ENCODE measurements at regions not wholly inside any gene's neighbourhood (a gene's known extent, or its start where the extent isn't known, plus 50 kb on each side); places are given as distances from the start of the nearest gene placed in this dataset.

GRCh38 chr12:13594731-13595514, 386.5 kb downstream of the GRIN2B start:
- no peaks in the 10 kb centered on the region for H3K79me2 ChIP-seq (ENCODE audit: insufficient read depth)
- DNase-seq, result no peak
- no peaks in the 10 kb centered on the region for H4K20me1 ChIP-seq (ENCODE audit: insufficient read depth)
- no peaks in the 10 kb centered on the region for H3K4me1 ChIP-seq (ENCODE audit: control insufficient read depth in 1 of 2, insufficient read depth in 2 of 2, low read depth in 1 of 2, low read length in 1 of 2)
- H3K36me3 ChIP-seq (replicated peaks in 1 of 2; ENCODE audit: control insufficient read depth in 1 of 2, insufficient read depth in 2 of 2, low read length in 1 of 2), result no peaks in the 10 kb centered on the region
- ChIA-PET CTCF (no interaction called here), POLR2A (no interaction called here)
- H3K4me2 ChIP-seq, result no peak overlapping the region
- H3F3A ChIP-seq (replicated peaks; ENCODE audit: insufficient read depth), result no peaks in the 10 kb centered on the region
- no peaks in the 10 kb centered on the region for H3K27me3 ChIP-seq (ENCODE audit: insufficient read depth)
- no peaks in the 10 kb centered on the region for H3K9me2 ChIP-seq
- H3K9me3 ChIP-seq, result no peaks in the 10 kb centered on the region
- 12% methylated on average over 5 of the region's 5 CpGs for WGBS (ENCODE audit: low lambda C conversion rate)
- H3K27ac ChIP-seq (ENCODE audit: low read depth in 2 of 2, low read length in 1 of 2), result no peak overlapping the region
- TF ChIP-seq REST (IDR thresholded peaks at IDR 0.05; ENCODE audit: low read depth, low read length), result no peak
- H3K9ac ChIP-seq, result no peak overlapping the region
- no peak overlapping the region for H2AFZ ChIP-seq (ENCODE audit: low read depth)
- H3K4me3 ChIP-seq (ENCODE audit: low read depth in 2 of 2, low read length in 1 of 2), result no peak overlapping the region

GRCh38 chr12:13592063-13592942, 389.1 kb downstream of the GRIN2B start:
- DNase-seq, result no peak
- Histone ChIP-seq H3K4me2 (no peak overlapping the region), H4K20me1 (ENCODE audit: insufficient read depth) (no peaks in the 10 kb centered on the region), H3K4me3 (ENCODE audit: low read depth in 2 of 2, low read length in 1 of 2) (no peak overlapping the region), H3K4me1 (ENCODE audit: control insufficient read depth in 1 of 2, insufficient read depth in 2 of 2, low read depth in 1 of 2, low read length in 1 of 2) (no peaks in the 10 kb centered on the region), H3K9me2 (no peaks in the 10 kb centered on the region), H2AFZ (ENCODE audit: low read depth) (no peak overlapping the region), H3F3A (replicated peaks; ENCODE audit: insufficient read depth) (no peaks in the 10 kb centered on the region), H3K27me3 (ENCODE audit: insufficient read depth) (no peaks in the 10 kb centered on the region), H3K9me3 (no peaks in the 10 kb centered on the region), H3K27ac (ENCODE audit: low read depth in 2 of 2, low read length in 1 of 2) (no peak overlapping the region), H3K36me3 (replicated peaks in 1 of 2; ENCODE audit: control insufficient read depth in 1 of 2, insufficient read depth in 2 of 2, low read length in 1 of 2) (no peaks in the 10 kb centered on the region), H3K9ac (no peak overlapping the region), H3K79me2 (ENCODE audit: insufficient read depth) (no peaks in the 10 kb centered on the region)
- ChIA-PET CTCF (no interaction called here), POLR2A (no interaction called here)
- TF ChIP-seq EP300 (IDR thresholded peaks at IDR 0.05; ENCODE audit: borderline replicate concordance in 1 of 2, low read depth in 1 of 2, low read length in 1 of 2) (no peak), ZBTB33 (IDR thresholded peaks at IDR 0.05; ENCODE audit: borderline replicate concordance, low read depth) (no peak), SIN3A (IDR thresholded peaks at IDR 0.05; ENCODE audit: borderline replicate concordance, low read depth, low read length) (no peak), NRF1 (IDR thresholded peaks at IDR 0.05; ENCODE audit: low read depth, low read length) (no peak), RFX5 (IDR thresholded peaks at IDR 0.05; ENCODE audit: low read length) (no peak), REST (IDR thresholded peaks at IDR 0.05; ENCODE audit: low read depth, low read length) (no peak), JUND (IDR thresholded peaks at IDR 0.05) (no peak), MEF2A (IDR thresholded peaks at IDR 0.05; ENCODE audit: borderline replicate concordance, low read depth) (no peak), NFIC (IDR thresholded peaks at IDR 0.05; ENCODE audit: borderline replicate concordance) (no peak), ELF1 (IDR thresholded peaks at IDR 0.05) (no peak), SMC3 (IDR thresholded peaks at IDR 0.05; ENCODE audit: low read depth, low read length) (no peak)
- 21% methylated on average over 3 of the region's 3 CpGs for WGBS (ENCODE audit: low lambda C conversion rate)

Data from SK-N-SH (cell line).